ENCODE measurements at regions not wholly inside any gene's neighbourhood (a gene's known extent, or its start where the extent isn't known, plus 50 kb on each side); places are given as distances from the start of the nearest gene placed in this dataset.
"Not testable (repeated sequence)": the region's sequence is repeated elsewhere in the genome, so short reads cannot be mapped to it uniquely, and the experiment has no call there.

DNA sequence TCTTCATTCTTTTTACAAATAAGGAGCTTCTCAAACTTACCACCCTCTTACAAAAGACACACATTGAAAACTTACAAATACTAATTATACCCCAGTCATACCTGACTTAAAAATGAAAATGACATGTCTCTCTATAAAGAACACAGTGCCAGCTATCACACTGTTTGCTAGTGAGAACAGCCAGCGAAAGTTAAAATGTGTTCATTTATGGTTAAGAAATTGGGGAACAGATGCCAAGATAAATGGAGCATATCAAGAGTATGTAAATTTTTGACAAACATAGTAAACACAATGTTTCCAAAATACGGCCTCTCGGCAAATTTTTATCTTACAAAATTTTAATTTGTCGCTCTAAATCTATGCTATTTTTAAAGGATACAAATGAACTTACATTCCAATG lies 1422.9 kb downstream of the KCNT2 start:
- Histone ChIP-seq H3K9me3 (ENCODE audit: low read length) (no peaks in the 10 kb centered on the region), H3K4me3 (ENCODE audit: low read depth, low read length, poor library complexity, severe bottlenecking) (no peak overlapping the region), H3K36me3 (ENCODE audit: insufficient read depth, low read length) (no peaks in the 10 kb centered on the region), H3K9me2 (ENCODE audit: low read depth, low read length) (no peaks in the 10 kb centered on the region), H3K4me1 (ENCODE audit: insufficient read depth, low read length, severe bottlenecking) (peaks cover 6% of the 10 kb centered on the region), H3K27me3 (ENCODE audit: insufficient read depth, low read length) (no peaks in the 10 kb centered on the region), H3K79me2 (ENCODE audit: insufficient read depth, low read length) (no peaks in the 10 kb centered on the region), H3F3A (ENCODE audit: insufficient read depth, low read length) (no peaks in the 10 kb centered on the region), H3K9ac (ENCODE audit: low read length) (no peak overlapping the region), H3K27ac (ENCODE audit: low read depth, low read length, poor library complexity, severe bottlenecking) (no peak overlapping the region), H2AFZ (ENCODE audit: low read length) (peak overlapping the region; percentile 84; the same call in 1 of the 2 replicates), H3K4me2 (ENCODE audit: low read length) (no peak overlapping the region), H4K20me1 (ENCODE audit: insufficient read depth, low read length) (no peaks in the 10 kb centered on the region)
- TF ChIP-seq, protein P1, sequence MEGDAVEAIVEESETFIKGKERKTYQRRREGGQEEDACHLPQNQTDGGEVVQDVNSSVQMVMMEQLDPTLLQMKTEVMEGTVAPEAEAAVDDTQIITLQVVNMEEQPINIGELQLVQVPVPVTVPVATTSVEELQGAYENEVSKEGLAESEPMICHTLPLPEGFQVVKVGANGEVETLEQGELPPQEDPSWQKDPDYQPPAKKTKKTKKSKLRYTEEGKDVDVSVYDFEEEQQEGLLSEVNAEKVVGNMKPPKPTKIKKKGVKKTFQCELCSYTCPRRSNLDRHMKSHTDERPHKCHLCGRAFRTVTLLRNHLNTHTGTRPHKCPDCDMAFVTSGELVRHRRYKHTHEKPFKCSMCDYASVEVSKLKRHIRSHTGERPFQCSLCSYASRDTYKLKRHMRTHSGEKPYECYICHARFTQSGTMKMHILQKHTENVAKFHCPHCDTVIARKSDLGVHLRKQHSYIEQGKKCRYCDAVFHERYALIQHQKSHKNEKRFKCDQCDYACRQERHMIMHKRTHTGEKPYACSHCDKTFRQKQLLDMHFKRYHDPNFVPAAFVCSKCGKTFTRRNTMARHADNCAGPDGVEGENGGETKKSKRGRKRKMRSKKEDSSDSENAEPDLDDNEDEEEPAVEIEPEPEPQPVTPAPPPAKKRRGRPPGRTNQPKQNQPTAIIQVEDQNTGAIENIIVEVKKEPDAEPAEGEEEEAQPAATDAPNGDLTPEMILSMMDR (IDR thresholded peaks at IDR 0.05; ENCODE audit: low read length): no peak
- no peak for TF ChIP-seq EZH2 (IDR thresholded peaks at IDR 0.05; ENCODE audit: borderline replicate concordance, low read length)

DNA sequence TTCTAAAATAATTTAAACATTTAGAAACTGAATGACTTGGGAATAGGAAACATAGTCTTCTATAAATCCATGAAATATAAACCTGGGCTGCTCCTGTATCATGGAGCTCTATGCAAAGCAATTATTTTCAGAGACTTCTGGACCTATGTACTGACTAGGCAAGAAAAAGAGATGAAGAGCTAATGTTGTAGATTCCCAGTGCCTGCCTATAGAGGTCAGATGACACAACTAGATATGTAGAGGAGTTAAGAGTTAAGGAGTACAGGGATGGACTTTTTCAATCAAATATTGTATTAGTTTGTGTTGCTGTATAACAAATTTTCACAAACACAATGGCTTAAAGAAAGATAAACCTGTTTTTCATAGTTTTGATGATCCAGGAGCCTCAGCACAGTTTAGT lies 1434.5 kb downstream of the KCNT2 start:
- Histone ChIP-seq H3F3A (ENCODE audit: insufficient read depth, low read length) (no peaks in the 10 kb centered on the region), H3K4me1 (ENCODE audit: insufficient read depth, low read length, severe bottlenecking) (no peaks in the 10 kb centered on the region), H3K79me2 (ENCODE audit: insufficient read depth, low read length) (no peaks in the 10 kb centered on the region), H3K27me3 (ENCODE audit: insufficient read depth, low read length) (no peaks in the 10 kb centered on the region), H3K36me3 (ENCODE audit: insufficient read depth, low read length) (no peaks in the 10 kb centered on the region), H2AFZ (ENCODE audit: low read length) (no peak overlapping the region), H3K4me3 (ENCODE audit: low read depth, low read length, poor library complexity, severe bottlenecking) (no peak overlapping the region), H3K9me2 (ENCODE audit: low read depth, low read length) (no peaks in the 10 kb centered on the region), H4K20me1 (ENCODE audit: insufficient read depth, low read length) (no peaks in the 10 kb centered on the region), H3K4me2 (ENCODE audit: low read length) (no peak overlapping the region), H3K27ac (ENCODE audit: low read depth, low read length, poor library complexity, severe bottlenecking) (no peak overlapping the region), H3K9me3 (ENCODE audit: low read length) (no peaks in the 10 kb centered on the region), H3K9ac (ENCODE audit: low read length) (no peak overlapping the region)
- TF ChIP-seq, protein P1 (IDR thresholded peaks at IDR 0.05; ENCODE audit: low read length): peak; percentile 26; the same call in 1 of the 2 replicates
- no peak for TF ChIP-seq EZH2 (IDR thresholded peaks at IDR 0.05; ENCODE audit: borderline replicate concordance, low read length)

DNA sequence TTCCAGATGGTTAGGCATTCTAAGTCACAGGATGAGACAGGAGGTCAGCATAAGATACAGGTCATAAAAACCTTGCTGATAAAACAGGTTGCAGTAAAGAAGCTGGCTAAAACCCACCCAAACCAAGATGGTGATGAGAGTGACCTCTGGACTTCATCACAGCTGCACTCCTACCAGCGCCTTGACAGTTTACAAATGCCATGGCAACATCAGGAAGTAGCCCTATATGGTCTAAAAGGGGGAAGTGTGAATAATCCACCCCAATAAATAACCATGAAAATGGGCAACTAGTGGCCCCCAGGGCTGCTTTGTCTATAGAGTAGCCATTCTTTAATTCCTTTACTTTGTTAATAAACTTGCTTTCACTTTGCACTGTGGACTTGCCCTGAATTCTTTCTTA lies 1448.4 kb downstream of the KCNT2 start:
- not testable (repeated sequence) for H3K9ac ChIP-seq (ENCODE audit: low read length); H3K79me2 ChIP-seq (ENCODE audit: insufficient read depth, low read length); H3K27ac ChIP-seq (ENCODE audit: low read depth, low read length, poor library complexity, severe bottlenecking); H3K9me3 ChIP-seq (ENCODE audit: low read length); H3K4me3 ChIP-seq (ENCODE audit: low read depth, low read length, poor library complexity, severe bottlenecking); H3F3A ChIP-seq (ENCODE audit: insufficient read depth, low read length); H3K27me3 ChIP-seq (ENCODE audit: insufficient read depth, low read length); H3K9me2 ChIP-seq (ENCODE audit: low read depth, low read length); H4K20me1 ChIP-seq (ENCODE audit: insufficient read depth, low read length); H3K36me3 ChIP-seq (ENCODE audit: insufficient read depth, low read length)
- H3K4me1 ChIP-seq (ENCODE audit: insufficient read depth, low read length, severe bottlenecking): peaks cover 19% of the 10 kb centered on the region
- peak overlapping the region; percentile 38; the same call in 1 of the 2 replicates for H3K4me2 ChIP-seq (ENCODE audit: low read length)
- H2AFZ ChIP-seq (ENCODE audit: low read length): peak overlapping the region; percentile 98

DNA sequence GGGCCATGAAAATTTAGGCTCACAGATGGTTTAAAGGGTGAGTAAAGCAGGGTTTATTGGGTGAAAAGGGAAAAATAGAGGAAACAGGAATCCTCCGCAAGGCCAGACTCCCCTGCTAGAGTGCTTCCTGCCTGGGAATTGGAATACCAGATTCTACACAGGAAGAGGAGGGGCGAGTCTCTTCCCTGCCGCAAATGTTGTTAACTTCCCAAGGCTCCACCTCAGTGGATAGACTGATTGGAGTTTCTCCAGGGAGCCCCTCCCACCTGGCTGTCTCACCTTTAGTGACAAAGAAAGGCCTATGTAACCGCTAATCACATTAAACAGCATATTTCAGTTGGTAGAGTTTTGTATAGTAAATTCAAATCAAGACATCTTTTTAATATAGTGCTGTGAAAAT lies 1450.1 kb downstream of the KCNT2 start:
- Histone ChIP-seq H3K9me3 (ENCODE audit: low read length) (no peaks in the 10 kb centered on the region), H3K9me2 (ENCODE audit: low read depth, low read length) (no peaks in the 10 kb centered on the region), H3K4me1 (ENCODE audit: insufficient read depth, low read length, severe bottlenecking) (peaks cover 19% of the 10 kb centered on the region), H2AFZ (ENCODE audit: low read length) (no peak overlapping the region), H3K4me2 (ENCODE audit: low read length) (no peak overlapping the region), H4K20me1 (ENCODE audit: insufficient read depth, low read length) (no peaks in the 10 kb centered on the region), H3K9ac (ENCODE audit: low read length) (no peak overlapping the region), H3K79me2 (ENCODE audit: insufficient read depth, low read length) (no peaks in the 10 kb centered on the region), H3K27ac (ENCODE audit: low read depth, low read length, poor library complexity, severe bottlenecking) (no peak overlapping the region), H3K4me3 (ENCODE audit: low read depth, low read length, poor library complexity, severe bottlenecking) (no peak overlapping the region), H3K27me3 (ENCODE audit: insufficient read depth, low read length) (no peaks in the 10 kb centered on the region), H3F3A (ENCODE audit: insufficient read depth, low read length) (no peaks in the 10 kb centered on the region), H3K36me3 (ENCODE audit: insufficient read depth, low read length) (no peaks in the 10 kb centered on the region)
- no peak for TF ChIP-seq EZH2 (IDR thresholded peaks at IDR 0.05; ENCODE audit: borderline replicate concordance, low read length)
- TF ChIP-seq, protein P1 (IDR thresholded peaks at IDR 0.05; ENCODE audit: low read length): no peak
